ENCODE measurements at regions not wholly inside any gene's neighbourhood (a gene's known extent, or its start where the extent isn't known, plus 50 kb on each side); places are given as distances from the start of the nearest gene placed in this dataset.

GRCh38 chr2:134199123-134199522 lies 54.7 kb upstream of the MGAT5 start:
- TF ChIP-seq MYC (IDR thresholded peaks at IDR 0.05; ENCODE audit: low read depth, low read length) (no peak), CTCF (IDR thresholded peaks at IDR 0.05; ENCODE audit: low read depth, low read length) (no peak), MAX (IDR thresholded peaks at IDR 0.05; ENCODE audit: low read depth, low read length) (no peak), POLR2A (IDR thresholded peaks at IDR 0.05; ENCODE audit: extremely low read depth, insufficient read length) (no peak)
- H3K4me3 ChIP-seq (ENCODE audit: low read depth, low read length): no peak overlapping the region
- DNase-seq (ENCODE audit: low read depth): no peak

- DNase-seq (ENCODE audit: low read depth): no peak
- no peak overlapping the region for H3K4me3 ChIP-seq (ENCODE audit: low read depth, low read length)
- TF ChIP-seq MYC (IDR thresholded peaks at IDR 0.05; ENCODE audit: low read depth, low read length): no peak
- no peak for TF ChIP-seq POLR2A (IDR thresholded peaks at IDR 0.05; ENCODE audit: extremely low read depth, insufficient read length)
- TF ChIP-seq MAX (IDR thresholded peaks at IDR 0.05; ENCODE audit: low read depth, low read length): no peak
- TF ChIP-seq CTCF (IDR thresholded peaks at IDR 0.05; ENCODE audit: low read depth, low read length): no peak
Observed at GRCh38 chr2:134200036-134200618, 53.7 kb upstream of the MGAT5 start.

DNA sequence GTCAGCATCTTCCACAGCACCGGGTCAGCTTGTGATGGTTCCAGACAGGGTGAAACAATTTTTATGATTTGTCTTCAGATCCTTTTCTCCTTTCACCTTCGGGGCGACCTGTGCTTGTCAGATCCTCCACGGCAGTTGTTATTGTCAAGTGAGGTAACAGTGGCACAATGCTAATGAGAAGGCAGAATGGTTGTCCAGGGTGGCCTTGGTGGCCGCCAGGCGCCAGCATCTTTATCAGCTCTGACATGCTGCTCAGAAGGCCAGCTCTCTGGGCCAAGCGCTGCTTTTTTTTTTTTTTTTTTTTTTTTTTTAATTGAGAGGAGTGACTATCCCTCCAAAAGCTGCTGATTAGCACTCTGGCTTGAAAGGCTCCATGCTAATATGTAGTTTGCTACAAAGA lies 52.3 kb upstream of the MGAT5 start:
- no peak overlapping the region for H3K4me3 ChIP-seq (ENCODE audit: low read depth, low read length)
- no peak for TF ChIP-seq MAX (IDR thresholded peaks at IDR 0.05; ENCODE audit: low read depth, low read length)
- no peak for TF ChIP-seq MYC (IDR thresholded peaks at IDR 0.05; ENCODE audit: low read depth, low read length)
- no peak for TF ChIP-seq POLR2A (IDR thresholded peaks at IDR 0.05; ENCODE audit: extremely low read depth, insufficient read length)
- TF ChIP-seq CTCF (IDR thresholded peaks at IDR 0.05; ENCODE audit: low read depth, low read length): no peak
- no peak for DNase-seq (ENCODE audit: low read depth)

DNA sequence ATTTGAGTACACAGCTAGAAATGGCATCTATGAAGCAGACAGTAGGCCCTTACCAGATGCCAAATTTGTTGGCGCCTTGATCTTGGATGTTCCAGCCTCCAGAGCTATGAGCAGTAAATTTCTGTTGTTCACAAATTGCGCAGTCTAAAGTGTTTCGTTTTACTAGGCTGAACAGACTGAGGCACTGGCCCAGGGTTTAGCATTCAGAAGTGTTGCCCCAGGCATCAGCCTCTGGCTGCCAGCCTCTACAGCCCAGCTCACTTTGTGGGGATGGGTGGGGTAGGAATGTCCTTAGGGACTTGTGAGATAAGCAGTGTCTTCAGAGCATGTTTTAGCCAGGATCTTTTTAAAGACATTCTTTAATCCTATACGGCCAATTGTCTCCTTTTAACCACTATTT lies 51.5 kb upstream of the MGAT5 start:
- no peak for DNase-seq (ENCODE audit: low read depth)
- no peak for TF ChIP-seq CTCF (IDR thresholded peaks at IDR 0.05; ENCODE audit: low read depth, low read length)

DNA sequence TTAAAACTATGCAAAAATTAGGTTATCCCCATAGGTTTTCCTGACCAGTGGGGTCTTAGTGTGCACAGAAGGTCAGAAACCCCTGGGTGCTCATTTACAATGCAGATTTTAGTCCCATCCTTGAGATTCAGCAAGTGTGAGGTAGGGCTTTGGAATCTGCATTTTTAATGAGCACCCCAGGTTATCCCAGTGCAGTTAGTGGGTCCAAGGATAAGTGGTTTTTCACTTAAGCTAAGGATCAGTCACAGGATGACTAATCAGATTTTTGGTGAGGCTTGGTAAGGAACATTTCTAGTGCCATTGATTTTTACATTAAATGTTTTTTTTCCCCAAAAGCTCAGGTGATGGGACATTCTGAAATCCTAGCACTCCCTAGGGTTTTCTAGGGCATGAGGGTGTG lies 50.7 kb upstream of the MGAT5 start:
- TF ChIP-seq CTCF (IDR thresholded peaks at IDR 0.05; ENCODE audit: low read depth, low read length): no peak
- DNase-seq (ENCODE audit: low read depth): no peak
- no peak overlapping the region for H3K4me3 ChIP-seq (ENCODE audit: low read depth, low read length)

More for the DNA sequence above, 51.5 kb upstream of the MGAT5 start:
- H3K4me3 ChIP-seq (ENCODE audit: low read depth, low read length): no peak overlapping the region

Data from NB4 (cell line).